ENCODE measurements at regions not wholly inside any gene's neighbourhood (a gene's known extent, or its start where the extent isn't known, plus 50 kb on each side); places are given as distances from the start of the nearest gene placed in this dataset.

DNA sequence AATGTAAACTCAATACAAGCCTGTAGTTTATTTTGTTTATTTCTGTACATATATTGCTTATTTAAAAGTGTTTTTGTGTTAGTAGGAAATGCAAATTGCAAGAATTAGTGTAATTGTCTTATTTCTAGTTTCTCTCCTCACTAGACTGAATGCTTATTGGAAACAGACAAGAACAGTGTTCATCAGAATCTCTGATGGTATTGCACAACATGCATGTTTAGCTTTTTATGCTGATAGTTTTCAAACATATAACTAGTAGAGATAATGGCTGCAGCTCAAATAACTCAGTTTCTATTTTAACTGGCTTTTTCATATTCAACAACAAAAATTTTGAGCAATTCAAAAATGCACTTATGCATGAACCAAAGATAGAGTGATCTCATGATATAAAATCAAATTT lies 68.8 kb upstream of the HTR4 start:
- TF ChIP-seq CTCF (IDR thresholded peaks at IDR 0.05; ENCODE audit: poor library complexity) (no peak), EZH2 (IDR thresholded peaks at IDR 0.05; ENCODE audit: borderline replicate concordance) (no peak), EZH2phosphoT487 (IDR thresholded peaks at IDR 0.05; ENCODE audit: low read depth, severe bottlenecking, unreplicated experiment) (no peak)

Measured in hepatocyte (in vitro differentiated cells).